ENCODE measurements at regions not wholly inside any gene's neighbourhood (a gene's known extent, or its start where the extent isn't known, plus 50 kb on each side); places are given as distances from the start of the nearest gene placed in this dataset.

GRCh38 chr4:140277576-140277975 is 95.9 kb upstream of the SCOC start:
- no peak for DNase-seq

- no peak for DNase-seq
Measured at GRCh38 chr4:140271553-140271952, 101.9 kb upstream of the SCOC start.

GRCh38 chr4:140269369-140269768 is 104.1 kb upstream of the SCOC start:
- no peak for DNase-seq

GRCh38 chr4:140268186-140268841 is 105.1 kb upstream of the SCOC start:
- DNase-seq: no peak

GRCh38 chr4:140267576-140267975 is 105.9 kb upstream of the SCOC start:
- no peak for DNase-seq

- DNase-seq: peak in 1 of 2 donors; percentile 9
Measured at GRCh38 chr4:140266958-140267568, 106.4 kb upstream of the SCOC start.

- no peak for DNase-seq
Measured at GRCh38 chr4:140260227-140260626, 106.2 kb upstream of the MAML3 start.

GRCh38 chr4:140258476-140258875 is 104.5 kb upstream of the MAML3 start:
- no peak for DNase-seq

- no peak for DNase-seq
Measured at GRCh38 chr4:140257461-140258305, 103.7 kb upstream of the MAML3 start.

GRCh38 chr4:140256941-140257340 is 103.0 kb upstream of the MAML3 start:
- DNase-seq: no peak

- DNase-seq: no peak
Measured at GRCh38 chr4:140256335-140256734, 102.4 kb upstream of the MAML3 start.

GRCh38 chr4:140255927-140256326 is 101.9 kb upstream of the MAML3 start:
- no peak for DNase-seq

- DNase-seq: no peak
Measured at GRCh38 chr4:140255467-140255866, 101.5 kb upstream of the MAML3 start.

- no peak for DNase-seq
Measured at GRCh38 chr4:140254651-140255299, 100.8 kb upstream of the MAML3 start.

- DNase-seq: no peak
Measured at GRCh38 chr4:140253556-140254027, 99.6 kb upstream of the MAML3 start.

GRCh38 chr4:140252742-140253555 is 99.0 kb upstream of the MAML3 start:
- DNase-seq: peak; percentile 69 to 76

GRCh38 chr4:140252141-140252741 is 98.3 kb upstream of the MAML3 start:
- DNase-seq: no peak

GRCh38 chr4:140251571-140251970 is 97.6 kb upstream of the MAML3 start:
- no peak for DNase-seq

GRCh38 chr4:140250989-140251552 is 97.1 kb upstream of the MAML3 start:
- DNase-seq: no peak

GRCh38 chr4:140249351-140249750 is 95.4 kb upstream of the MAML3 start:
- DNase-seq: no peak

- DNase-seq: no peak
Measured at GRCh38 chr4:140247237-140247636, 93.3 kb upstream of the MAML3 start.

GRCh38 chr4:140246216-140246615 is 92.2 kb upstream of the MAML3 start:
- no peak for DNase-seq

Measured in stimulated activated CD4-positive, alpha-beta T cell treated with anti-CD3 and anti-CD28 coated beads, Interleukin-2, amount 100 ng/mL, for 24 hours (primary cell).